ENCODE measurements at regions not wholly inside any gene's neighbourhood (a gene's known extent, or its start where the extent isn't known, plus 50 kb on each side); places are given as distances from the start of the nearest gene placed in this dataset.

DNA sequence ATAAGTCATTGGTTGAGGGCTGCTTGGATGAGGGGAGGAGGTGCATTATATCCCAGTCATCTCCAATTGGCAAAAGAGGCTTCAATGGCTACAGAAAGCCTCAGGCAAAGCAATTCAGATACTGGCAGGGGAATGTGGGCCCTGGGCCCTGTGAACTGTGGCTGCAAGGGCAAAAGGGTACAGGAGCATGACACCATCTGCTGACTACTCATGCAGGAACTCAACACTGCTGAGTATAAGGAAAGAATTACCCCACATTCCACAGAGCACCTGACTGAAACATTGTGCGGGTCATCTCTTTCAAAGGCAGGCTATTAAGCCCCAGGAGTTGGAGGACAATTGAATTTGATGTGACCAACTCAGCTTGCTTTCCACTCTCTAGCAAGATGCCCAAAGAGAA is 92.1 kb upstream of the SPTLC3 start (continued):
- no peak for TF ChIP-seq CEBPB (IDR thresholded peaks at IDR 0.05; ENCODE audit: low read depth, low read length)

All from H1 (cell line).